Stimulated activated CD4-positive, alpha-beta T cell treated with anti-CD3 and anti-CD28 coated beads, Interleukin-15, amount 100 ng/mL, for 24 hours (primary cell): ENCODE measurements at regions not wholly inside any gene's neighbourhood (a gene's known extent, or its start where the extent isn't known, plus 50 kb on each side); places are given as distances from the start of the nearest gene placed in this dataset.
"Not testable (repeated sequence)": the region's sequence is repeated elsewhere in the genome, so short reads cannot be mapped to it uniquely, and the experiment has no call there.

Experiments used
- DNase-seq: peaks from one replicate; pipeline ENCODE4 v3.0.0-alpha.2; 2020

DNA sequence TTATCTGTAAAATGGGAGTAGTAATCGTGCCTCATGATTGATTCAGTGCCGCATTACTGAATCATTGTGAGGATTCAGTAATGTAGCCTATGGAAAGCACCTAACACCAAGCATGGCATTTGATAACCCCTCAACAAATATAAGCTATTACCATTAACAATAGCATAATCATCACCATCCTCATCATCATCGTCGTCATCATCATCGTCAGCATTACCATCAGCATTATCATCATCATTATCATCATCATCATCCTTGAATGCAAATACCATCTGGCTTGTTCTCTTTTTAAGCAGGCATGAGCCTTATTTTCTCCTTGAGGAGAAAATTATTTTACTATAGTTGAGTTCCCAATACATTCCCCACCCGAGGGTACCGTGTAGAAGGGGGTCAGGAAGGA is 115.4 kb upstream of the PTPRG start:
- no peak for DNase-seq

DNA sequence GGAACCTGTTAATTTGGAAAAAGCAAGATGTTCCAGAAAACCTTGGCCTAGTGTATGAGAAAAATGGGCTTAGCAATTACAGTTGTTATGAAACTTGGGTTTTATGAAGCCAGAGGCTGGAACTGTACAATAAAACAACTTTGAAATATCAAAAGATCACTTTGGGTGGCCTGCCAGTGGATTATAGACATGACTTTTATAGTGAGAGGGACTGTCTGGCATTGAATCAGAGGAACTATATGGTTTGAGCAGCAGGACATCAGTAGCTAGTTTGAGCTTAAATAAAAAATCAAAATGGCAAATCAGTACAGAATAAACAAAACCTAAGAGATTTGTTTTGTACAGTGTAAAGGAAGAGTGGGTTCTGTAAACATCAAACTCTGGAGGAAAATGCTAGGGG is 115.0 kb upstream of the PTPRG start:
- DNase-seq, result no peak

DNA sequence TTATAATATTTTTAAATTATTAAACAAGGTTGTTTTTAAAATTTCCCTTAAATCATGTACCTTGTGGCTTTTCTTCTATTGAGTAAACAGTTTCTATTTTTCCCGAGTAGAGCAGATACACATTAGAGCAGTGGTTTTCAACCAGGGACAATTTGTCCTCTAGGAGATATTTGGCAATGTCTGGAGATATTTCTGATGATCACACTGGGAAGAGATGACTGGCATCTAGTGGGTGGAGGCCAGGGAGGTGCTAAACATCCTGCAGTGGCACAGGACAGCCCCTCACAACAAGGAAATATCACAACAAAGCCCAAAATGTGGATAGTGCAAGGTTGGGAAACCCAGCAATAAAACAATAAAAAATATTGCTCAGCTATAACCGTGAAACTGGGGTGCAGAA is 113.0 kb upstream of the PTPRG start:
- no peak for DNase-seq

DNA sequence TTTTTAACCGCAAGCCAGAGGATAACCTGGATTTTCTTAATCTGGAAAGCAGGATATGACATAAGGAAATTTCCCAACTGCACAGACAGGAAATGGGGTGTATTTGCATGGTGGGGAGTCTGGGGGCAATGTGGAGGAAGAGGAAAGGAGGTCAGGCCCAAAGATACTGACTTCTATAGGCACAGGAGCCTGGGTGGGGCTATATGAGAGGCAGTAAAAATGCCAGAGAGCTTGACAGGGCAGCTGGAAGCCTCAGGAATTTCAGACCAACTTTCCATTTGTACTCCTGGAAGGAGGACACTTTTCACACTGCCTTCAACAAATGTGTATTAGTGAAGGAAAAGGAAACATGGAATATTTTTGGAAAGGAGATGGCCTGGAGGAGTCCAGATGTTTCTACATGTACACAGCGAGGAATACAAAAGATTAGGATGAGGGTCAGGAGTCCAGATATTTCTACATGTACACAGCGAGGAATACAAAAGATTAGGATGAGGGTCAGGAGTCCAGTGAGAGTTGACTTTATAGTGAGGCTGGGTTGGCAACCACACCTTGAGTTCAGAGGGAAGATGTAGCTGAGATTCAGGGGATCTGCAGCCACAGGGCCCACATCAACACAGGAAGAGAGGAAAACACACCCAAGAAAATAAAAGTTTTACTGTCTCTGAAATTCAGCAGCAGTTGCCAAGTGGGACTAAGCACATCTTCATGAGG is 111.9 kb upstream of the PTPRG start:
- no peak for DNase-seq

DNA sequence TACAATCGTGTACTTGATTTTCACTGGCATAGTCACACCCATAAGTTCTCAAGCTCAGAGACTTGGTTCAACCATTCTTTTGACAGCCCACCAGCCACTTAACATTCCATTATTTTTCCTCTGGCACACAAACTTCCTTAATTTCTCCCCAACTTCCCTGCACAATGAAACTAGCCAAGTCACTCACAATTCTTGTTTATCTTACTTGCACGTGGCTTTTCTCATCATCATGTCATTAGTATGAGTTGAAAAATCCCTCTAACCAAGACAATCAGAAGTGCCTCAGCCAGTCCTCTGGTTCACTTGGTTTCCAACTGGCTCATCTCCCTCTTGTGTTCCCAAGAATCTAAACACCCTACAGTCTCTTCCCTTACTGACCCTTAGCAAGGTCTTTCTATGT is 110.5 kb upstream of the PTPRG start:
- no peak for DNase-seq

DNA sequence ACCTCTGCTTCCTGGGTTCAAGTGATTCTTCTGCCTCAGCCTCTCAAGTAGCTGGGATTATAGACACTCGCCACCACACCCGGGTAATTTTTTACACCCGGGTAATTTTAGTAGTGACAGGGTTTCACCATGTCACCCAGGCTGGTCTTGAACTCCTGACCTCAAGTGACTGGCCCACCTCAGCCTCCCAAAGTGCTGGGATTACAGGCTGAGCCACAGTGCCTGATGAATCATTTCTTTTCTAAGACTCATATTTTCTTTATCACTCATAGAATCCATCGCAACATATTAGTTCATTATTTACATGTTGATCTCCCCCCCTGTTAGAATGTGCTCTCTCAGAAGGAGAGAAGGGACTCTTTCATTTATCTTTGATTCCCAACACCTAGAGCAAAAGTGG is 109.5 kb upstream of the PTPRG start:
- no peak for DNase-seq

DNA sequence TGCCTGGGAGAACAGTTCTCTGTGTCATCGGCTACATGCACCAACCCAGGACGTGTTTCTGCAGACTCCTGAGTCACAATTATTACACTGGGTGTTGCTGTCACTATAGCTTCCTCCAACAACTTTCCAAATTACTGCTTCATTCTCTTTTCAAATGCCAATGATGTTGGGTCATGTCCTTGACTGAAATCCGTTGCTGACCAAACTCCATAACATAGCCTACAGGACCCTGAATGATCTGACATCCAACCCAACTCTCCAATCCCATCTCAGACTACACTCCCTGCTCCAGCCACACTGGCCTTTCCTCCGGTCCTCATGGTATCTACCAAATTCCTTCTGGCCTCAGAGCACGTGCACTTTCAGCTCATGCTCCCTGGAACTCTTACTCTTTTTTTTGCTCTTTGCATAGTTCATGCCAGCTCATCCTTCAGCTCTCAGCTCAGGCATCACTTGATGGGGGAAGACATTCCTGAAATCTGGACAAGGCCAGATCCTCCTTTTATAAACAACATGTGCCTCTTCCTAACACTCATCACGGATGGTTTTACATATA is 108.8 kb upstream of the PTPRG start:
- DNase-seq, result no peak

DNA sequence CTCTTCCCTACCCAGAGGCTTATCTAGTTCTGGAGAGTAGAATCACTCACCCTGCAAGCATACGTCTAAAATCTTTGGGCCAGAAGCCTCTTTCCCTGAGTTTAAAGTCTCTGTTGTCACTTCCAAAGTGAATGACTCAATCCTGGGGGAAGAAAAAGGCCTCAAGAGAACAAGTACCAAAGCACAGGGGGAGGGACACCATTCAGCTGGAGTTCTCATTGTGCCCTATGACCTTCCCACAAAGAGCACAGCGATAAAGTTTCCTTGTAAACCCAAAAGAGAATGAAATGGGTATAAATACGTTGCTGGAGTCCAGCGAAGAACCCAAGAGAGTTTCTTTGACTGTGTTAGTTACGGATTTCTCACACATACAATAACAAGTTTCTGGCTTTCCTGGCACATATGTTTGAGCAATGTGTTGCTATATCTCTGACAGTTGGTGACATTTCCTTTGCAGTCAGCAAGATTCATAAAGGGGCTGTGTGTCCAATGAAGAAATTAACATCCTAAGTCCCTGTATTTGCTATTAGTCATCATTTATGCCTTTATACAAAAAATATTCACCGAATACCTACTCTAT is 107.3 kb upstream of the PTPRG start:
- no peak for DNase-seq

DNA sequence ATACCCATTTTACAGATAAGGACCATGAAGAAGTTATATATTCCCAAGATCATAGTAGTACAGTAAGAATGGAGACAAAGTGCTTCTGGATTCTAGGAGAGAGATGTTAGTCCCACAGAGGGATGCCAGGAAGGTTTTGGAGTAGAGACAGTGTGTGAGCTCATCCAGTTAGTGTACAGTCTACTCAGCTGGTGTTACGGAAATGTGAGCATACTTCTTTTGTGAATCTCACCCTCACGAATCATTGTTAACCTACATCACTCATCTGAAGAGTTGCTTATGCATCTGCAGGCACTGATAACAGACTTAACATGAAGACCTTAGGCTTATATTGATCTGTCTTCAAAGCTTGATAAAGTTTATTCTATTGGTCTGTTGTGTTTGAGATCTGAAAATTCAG is 106.6 kb upstream of the PTPRG start:
- DNase-seq, result no peak

DNA sequence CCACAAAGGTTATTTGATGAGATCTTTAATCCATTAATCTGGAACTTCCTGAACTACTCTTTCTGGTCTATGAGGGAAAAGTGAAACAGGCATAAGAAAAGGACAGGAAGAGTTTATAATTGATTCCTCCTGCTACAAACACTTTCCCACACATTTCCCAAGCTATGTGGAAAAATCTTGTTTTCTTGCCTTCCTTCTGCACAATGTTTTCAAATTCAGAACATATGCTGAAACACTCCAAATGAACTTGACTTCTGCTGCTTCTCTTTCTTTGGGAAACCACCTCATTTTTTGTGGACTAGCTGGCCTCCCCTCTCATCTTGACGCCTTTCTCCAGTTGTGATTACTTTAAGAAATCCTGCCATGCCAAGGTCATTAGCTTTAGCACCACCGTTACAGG is 100.7 kb upstream of the PTPRG start:
- DNase-seq, result no peak

DNA sequence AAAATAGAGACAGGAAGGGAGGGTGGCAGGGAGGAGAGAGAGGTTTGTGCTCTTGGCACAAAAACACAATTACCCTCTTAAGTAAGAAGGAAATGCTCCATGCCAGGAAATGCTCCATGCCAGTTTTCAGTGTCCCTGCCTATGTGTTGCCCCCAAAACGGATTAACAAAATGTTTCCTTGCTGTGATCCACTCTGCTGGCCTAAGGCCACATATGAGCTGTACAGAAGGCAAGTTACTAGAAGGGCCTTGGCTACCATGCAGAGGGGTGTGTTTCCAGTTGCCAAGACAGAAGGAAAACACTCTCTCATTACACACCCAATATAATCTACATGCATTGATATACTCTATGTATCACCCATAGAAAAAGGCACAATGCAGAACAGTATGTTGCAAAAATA is 98.2 kb upstream of the PTPRG start:
- no peak for DNase-seq

DNA sequence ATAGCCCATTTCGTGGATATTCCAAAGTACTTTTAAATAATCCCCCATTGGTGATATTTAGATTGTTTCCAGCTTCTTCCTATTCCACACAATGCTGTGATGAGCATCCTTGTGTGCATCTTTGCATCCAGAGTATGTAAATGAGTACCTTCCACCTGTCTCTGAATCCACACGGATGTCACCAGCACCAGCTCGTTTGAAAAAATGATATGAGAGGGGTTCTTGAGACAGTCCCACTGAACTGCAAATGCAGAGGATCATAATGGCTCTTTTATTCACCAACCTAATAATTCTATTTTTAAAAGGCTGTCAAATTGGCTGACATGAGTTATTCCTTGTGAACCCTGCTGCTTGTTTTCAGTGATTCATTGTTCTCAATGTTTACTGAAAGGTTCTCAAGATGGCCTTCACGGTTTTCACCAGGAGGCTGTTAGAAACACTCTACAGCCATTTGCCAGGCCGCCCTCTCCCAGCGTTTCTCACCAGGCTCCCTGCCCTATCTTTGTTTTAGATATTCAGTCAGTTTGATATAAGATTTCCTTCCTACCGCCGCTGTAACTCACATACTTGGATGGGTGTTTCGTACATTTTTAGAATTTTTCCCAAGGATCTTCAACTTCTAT is 96.7 kb upstream of the PTPRG start:
- no peak for DNase-seq

DNA sequence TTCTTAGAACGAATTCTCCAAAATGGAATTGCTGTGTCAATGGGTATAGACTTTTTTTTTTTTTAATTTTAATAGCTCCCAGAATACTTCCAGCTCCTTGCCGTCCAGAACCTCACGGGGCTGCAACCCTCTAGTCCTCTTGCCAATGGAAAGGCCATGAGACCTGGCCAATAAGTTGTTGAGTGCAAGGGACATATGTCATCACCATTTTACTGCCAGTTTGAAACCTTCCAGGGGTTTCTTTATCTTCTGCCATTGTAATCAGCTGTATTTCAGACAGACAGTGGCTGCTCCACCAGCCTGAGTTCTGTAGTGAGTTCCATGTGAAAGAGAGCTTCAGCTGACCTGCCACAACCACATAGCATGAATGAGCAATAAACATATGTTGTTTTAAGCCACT is 95.0 kb upstream of the PTPRG start:
- no peak for DNase-seq

DNA sequence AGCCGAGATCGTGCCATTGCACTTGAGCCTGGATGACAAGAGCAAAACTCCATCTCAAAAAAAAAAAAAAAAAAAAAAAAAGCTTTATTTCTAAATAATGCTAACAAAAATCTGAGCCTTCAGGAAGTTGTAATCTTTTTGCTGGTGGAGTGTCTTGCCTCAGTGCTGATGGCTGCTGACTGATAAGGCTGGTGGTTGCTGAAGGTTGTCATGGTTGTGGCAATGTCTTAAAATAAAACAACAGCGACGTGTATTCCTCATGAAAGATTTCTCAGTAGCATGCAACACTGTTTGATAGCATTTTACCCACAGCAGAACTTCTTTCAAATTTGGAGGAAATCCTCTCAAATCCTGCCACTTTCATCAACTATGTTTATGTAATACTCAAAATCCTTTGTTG is 77.4 kb upstream of the PTPRG start:
- DNase-seq, result no peak

DNA sequence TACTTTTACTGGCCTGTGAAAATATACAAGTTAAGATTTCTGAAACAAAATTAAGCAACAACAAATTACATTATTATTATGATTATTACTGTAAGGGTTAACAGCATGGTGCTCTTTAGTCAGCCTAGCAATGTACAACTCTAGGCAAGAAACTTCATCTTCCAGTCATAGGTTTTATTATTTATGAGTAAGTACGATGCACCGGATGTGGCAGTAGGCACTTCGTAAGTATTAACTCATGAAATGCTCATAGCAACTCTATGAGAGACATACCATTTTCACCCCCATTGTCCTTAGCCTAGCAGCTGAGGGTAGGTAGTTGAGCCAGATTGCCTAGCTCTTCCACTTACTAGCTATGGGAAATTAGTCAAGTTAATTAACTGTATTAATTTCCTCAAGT is 68.0 kb upstream of the PTPRG start:
- no peak for DNase-seq

DNA sequence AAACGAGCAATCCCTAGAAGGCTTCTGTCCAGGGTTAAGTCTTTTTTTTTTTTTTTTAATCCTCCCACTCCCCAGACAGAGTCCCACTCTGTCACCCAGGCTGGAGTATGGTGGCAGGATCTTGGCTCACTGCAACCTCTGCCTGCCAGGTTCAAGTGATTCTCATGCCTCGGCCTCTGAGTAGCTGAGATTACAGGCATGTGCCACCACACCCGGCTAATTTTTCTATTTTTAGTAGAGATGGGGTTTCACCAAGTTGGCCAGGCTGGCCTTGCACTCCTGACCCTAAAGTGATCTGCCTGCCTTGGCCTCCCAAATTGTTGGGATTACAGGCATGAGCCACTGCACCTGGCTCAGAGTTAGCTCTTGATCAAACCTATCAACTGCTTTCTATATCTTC is 67.1 kb upstream of the PTPRG start:
- DNase-seq, result not testable (repeated sequence)

DNA sequence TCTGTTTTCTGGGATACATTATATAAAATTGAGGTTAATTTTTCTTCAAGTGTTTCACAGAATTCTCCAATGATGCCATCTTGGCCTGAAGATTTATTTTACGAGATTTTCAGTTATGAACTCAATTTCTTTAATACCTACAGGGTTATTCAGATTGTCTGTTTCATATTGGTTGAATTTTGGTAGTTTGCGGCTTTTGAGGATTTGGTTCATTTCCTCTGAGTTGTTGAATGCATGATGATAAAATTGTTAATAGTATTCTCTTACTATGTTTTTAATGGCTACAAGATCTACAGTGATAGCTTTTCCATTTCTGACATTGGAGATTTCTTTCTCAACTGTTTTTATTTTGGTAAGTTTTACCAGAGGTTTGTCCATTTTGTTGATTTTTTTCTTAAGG is 63.9 kb upstream of the PTPRG start:
- no peak for DNase-seq

DNA sequence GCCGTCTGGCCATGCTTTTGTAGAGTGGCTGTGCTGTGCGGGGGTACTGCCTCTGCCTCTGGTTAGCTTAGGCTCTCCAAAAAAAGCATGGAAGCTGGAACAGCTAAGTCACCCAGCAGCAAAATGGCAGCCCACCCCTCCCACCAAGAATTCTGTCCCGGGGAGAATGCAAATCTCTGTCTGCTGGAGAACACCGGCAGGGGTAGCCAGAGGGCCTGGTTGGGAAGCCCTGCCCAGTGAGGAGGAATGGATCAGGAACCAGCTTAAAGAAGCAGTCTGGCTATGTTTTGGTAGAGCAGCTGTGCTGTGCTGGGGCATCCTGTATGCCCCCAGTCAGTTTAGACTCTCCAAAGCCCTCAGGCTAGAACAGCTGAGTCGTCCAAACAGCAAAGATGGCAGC is 56.2 kb upstream of the PTPRG start:
- no peak for DNase-seq

DNA sequence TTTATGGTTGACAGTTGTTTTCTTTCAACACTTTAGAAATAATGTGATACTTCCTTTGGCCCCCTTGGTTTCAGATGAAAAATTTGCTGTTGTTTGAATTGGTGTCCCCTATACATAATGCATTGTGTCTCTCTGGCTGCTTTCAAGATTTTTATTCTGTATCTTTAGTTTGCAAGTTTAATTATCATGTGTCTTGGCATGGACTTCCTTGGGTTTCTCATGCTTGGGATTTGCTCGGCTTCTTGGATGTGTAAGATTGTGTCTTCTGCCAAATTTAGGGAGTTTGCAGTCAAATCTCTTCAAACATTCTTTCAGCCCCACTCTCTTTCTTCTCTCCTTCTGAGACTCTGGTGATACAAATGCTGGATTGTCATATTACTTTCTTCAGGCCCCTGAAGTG is 53.4 kb upstream of the PTPRG start:
- DNase-seq, result no peak
